ENCODE measurements at regions not wholly inside any gene's neighbourhood (a gene's known extent, or its start where the extent isn't known, plus 50 kb on each side); places are given as distances from the start of the nearest gene placed in this dataset.

DNA sequence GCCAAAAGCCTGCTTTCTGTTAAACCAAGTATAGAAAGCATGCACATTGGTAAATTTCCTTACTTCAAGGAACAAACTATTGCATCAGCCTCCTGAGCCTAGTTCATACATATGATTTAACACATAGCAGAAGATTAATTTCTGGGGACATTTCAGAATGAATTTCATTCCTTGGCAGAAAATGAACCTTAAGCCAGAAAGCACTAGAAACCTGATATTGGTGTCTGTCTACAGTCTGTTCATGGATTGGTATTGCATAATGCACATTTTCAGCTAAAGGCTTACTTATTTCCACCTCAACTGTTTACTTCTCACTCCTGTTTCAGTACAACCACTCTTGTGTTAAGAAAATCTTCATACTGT lies 1471.8 kb upstream of the NUDT12 start:
- TF ChIP-seq POLR2A (IDR thresholded peaks at IDR 0.05; ENCODE audit: low read depth, low read length) (no peak), EZH2 (IDR thresholded peaks at IDR 0.05; ENCODE audit: borderline replicate concordance, low read depth, low read length, severe bottlenecking) (no peak), MYC (IDR thresholded peaks at IDR 0.05; ENCODE audit: low read depth, low read length) (no peak), POLR2AphosphoS5 (IDR thresholded peaks at IDR 0.05; ENCODE audit: insufficient read depth, low read depth, low read length) (no peak)
- TF ChIP-seq, protein P1, sequence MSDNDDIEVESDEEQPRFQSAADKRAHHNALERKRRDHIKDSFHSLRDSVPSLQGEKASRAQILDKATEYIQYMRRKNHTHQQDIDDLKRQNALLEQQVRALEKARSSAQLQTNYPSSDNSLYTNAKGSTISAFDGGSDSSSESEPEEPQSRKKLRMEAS (IDR thresholded peaks at IDR 0.05; ENCODE audit: insufficient read depth, insufficient read length): no peak
- TF ChIP-seq, protein P2, sequence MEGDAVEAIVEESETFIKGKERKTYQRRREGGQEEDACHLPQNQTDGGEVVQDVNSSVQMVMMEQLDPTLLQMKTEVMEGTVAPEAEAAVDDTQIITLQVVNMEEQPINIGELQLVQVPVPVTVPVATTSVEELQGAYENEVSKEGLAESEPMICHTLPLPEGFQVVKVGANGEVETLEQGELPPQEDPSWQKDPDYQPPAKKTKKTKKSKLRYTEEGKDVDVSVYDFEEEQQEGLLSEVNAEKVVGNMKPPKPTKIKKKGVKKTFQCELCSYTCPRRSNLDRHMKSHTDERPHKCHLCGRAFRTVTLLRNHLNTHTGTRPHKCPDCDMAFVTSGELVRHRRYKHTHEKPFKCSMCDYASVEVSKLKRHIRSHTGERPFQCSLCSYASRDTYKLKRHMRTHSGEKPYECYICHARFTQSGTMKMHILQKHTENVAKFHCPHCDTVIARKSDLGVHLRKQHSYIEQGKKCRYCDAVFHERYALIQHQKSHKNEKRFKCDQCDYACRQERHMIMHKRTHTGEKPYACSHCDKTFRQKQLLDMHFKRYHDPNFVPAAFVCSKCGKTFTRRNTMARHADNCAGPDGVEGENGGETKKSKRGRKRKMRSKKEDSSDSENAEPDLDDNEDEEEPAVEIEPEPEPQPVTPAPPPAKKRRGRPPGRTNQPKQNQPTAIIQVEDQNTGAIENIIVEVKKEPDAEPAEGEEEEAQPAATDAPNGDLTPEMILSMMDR (IDR thresholded peaks at IDR 0.05; ENCODE audit: extremely low read depth in 1 of 2, insufficient read depth in 1 of 2, low read depth in 1 of 2, low read length in 2 of 2): no peak

Measured in endothelial cell of umbilical vein (primary cell).